HG02571 (cell line): ENCODE measurements at regions not wholly inside any gene's neighbourhood (a gene's known extent, or its start where the extent isn't known, plus 50 kb on each side); places are given as distances from the start of the nearest gene placed in this dataset.
A peak's percentile ranks its signal among the peaks of the same experiment; 100 is the strongest.
"Not testable (repeated sequence)": the region's sequence is repeated elsewhere in the genome, so short reads cannot be mapped to it uniquely, and the experiment has no call there.

Experiments
- ATAC-seq: cut with Tn5 transposase; IDR thresholded peaks from one replicate; pipeline ENCODE4 v1.9.1; 2021; ENCODE audit warnings: mild to moderate bottlenecking, moderate library complexity; ENCODE audit not compliant: unreplicated experiment

GRCh38 chr13:48583859-48584311 lies 51.0 kb upstream of the RCBTB2 start:
- ATAC-seq: no peak

- ATAC-seq: no peak
These were observed 52.6 kb upstream of the RCBTB2 start for GRCh38 chr13:48585456-48585840.

- ATAC-seq: no peak
These were observed 53.8 kb upstream of the RCBTB2 start for GRCh38 chr13:48586591-48587103.

GRCh38 chr13:48588120-48588519 lies 55.2 kb upstream of the RCBTB2 start:
- ATAC-seq: no peak

- no peak for ATAC-seq
These were observed 57.4 kb upstream of the RCBTB2 start for GRCh38 chr13:48590141-48590901.

GRCh38 chr13:48591124-48591872 lies 58.4 kb upstream of the RCBTB2 start:
- ATAC-seq: not testable (repeated sequence)

- ATAC-seq: no peak
These were observed 59.2 kb upstream of the RCBTB2 start for GRCh38 chr13:48591889-48592687.

- ATAC-seq: no peak
These were observed 59.8 kb upstream of the RCBTB2 start for GRCh38 chr13:48592688-48593049.

GRCh38 chr13:48593536-48593935 lies 60.2 kb upstream of the CYSLTR2 start:
- no peak for ATAC-seq

GRCh38 chr13:48594096-48594815 lies 59.5 kb upstream of the CYSLTR2 start:
- ATAC-seq: peak; percentile 46

GRCh38 chr13:48595431-48596429 lies 58.0 kb upstream of the CYSLTR2 start:
- no peak for ATAC-seq

- ATAC-seq: no peak
These were observed 53.1 kb upstream of the CYSLTR2 start for GRCh38 chr13:48600374-48601364.

- ATAC-seq: no peak
These were observed 51.3 kb upstream of the CYSLTR2 start for GRCh38 chr13:48602296-48603016.

- ATAC-seq: no peak
These were observed 50.4 kb upstream of the CYSLTR2 start for GRCh38 chr13:48603375-48603774.
